Stimulated activated CD4-positive, alpha-beta T cell treated with anti-CD3 and anti-CD28 coated beads, Interleukin-2, amount 100 ng/mL, for 4 hours (primary cell): ENCODE measurements at regions not wholly inside any gene's neighbourhood (a gene's known extent, or its start where the extent isn't known, plus 50 kb on each side); places are given as distances from the start of the nearest gene placed in this dataset.

Source experiments
- DNase-seq: peaks from one replicate; pipeline ENCODE4 v3.0.0-alpha.2; 2020; ENCODE audit warnings: low read depth

- DNase-seq = no peak
These were observed 147.7 kb upstream of the RPS6KA2 start for GRCh38 chr6:166774770-166775169.

GRCh38 chr6:166774292-166774691 lies 147.2 kb upstream of the RPS6KA2 start:
- no peak for DNase-seq

- no peak for DNase-seq
These were observed 145.5 kb upstream of the RPS6KA2 start for GRCh38 chr6:166772518-166772917.

GRCh38 chr6:166771701-166772100 lies 144.7 kb upstream of the RPS6KA2 start:
- no peak for DNase-seq

- DNase-seq = no peak
These were observed 143.4 kb upstream of the RPS6KA2 start for GRCh38 chr6:166770216-166771116.

GRCh38 chr6:166769648-166770047 lies 142.6 kb upstream of the RPS6KA2 start:
- DNase-seq = no peak

- no peak for DNase-seq
These were observed 141.7 kb upstream of the RPS6KA2 start for GRCh38 chr6:166768761-166769160.

- DNase-seq = no peak
These were observed 140.2 kb upstream of the RPS6KA2 start for GRCh38 chr6:166767230-166767629.

- DNase-seq = no peak
These were observed 139.7 kb upstream of the RPS6KA2 start for GRCh38 chr6:166766769-166767168.

GRCh38 chr6:166765234-166765541 lies 138.1 kb upstream of the RPS6KA2 start:
- no peak for DNase-seq

- no peak for DNase-seq
These were observed 137.6 kb upstream of the RPS6KA2 start for GRCh38 chr6:166764473-166765233.

- DNase-seq = no peak
These were observed 136.8 kb upstream of the RPS6KA2 start for GRCh38 chr6:166763606-166764472.

- DNase-seq = no peak
These were observed 134.8 kb upstream of the RPS6KA2 start for GRCh38 chr6:166761801-166762200.

GRCh38 chr6:166760288-166760687 lies 133.2 kb upstream of the RPS6KA2 start:
- DNase-seq = peak; percentile 56

- DNase-seq = no peak
These were observed 131.2 kb upstream of the RPS6KA2 start for GRCh38 chr6:166758136-166758704.

- no peak for DNase-seq
These were observed 130.4 kb upstream of the RPS6KA2 start for GRCh38 chr6:166757232-166758135.

GRCh38 chr6:166754218-166755030 lies 127.4 kb upstream of the RPS6KA2 start:
- no peak for DNase-seq

GRCh38 chr6:166752928-166753721 lies 126.1 kb upstream of the RPS6KA2 start:
- no peak for DNase-seq

GRCh38 chr6:166752097-166752496 lies 125.0 kb upstream of the RPS6KA2 start:
- no peak for DNase-seq
